HCT116 (cell line): ENCODE measurements at regions not wholly inside any gene's neighbourhood (a gene's known extent, or its start where the extent isn't known, plus 50 kb on each side); places are given as distances from the start of the nearest gene placed in this dataset.

Experiments
- ATAC-seq: fragments of 200-7000 bp; cut with Tn5 transposase; 2 replicates; pipeline ENCODE4 v1.9.1; 2020; ENCODE audit warnings: mild to moderate bottlenecking, moderate library complexity
- BruUV-seq: library from RNA; stranded (reverse); fragments of 400-500 nt; replicated peaks from 2 replicates; lab custom pipeline; 2021; lab: Mats Ljungman, UMichigan
- CTCF ChIA-PET: fragments of 300-600 bp; sonication (Branson Sonifier 250); formaldehyde crosslinking; loops from one replicate; lab custom pipeline; 2021; ENCODE audit warnings: antibody characterized with exemption; lab: Charles Lee
- POLR2A ChIA-PET: fragments of 300-600, 350-600 bp; sonication (Branson Sonifier 250); formaldehyde crosslinking; loops from one replicate; lab custom pipeline; 2021; ENCODE audit warnings: antibody characterized with exemption; lab: Charles Lee
- RAD21 ChIA-PET, 2 experiments: fragments of 300-600 bp; sonication (Branson Sonifier 250); formaldehyde crosslinking; loops; one replicate each; lab custom pipeline; 2023; ENCODE audit warnings: low total read pairs in 2 of 2; ENCODE audit not compliant: uncharacterized antibody in 2 of 2, unreplicated experiment in 2 of 2, low non-redundant PET in 1 of 2; lab: Charles Lee
- DNase-seq: peaks from one replicate; pipeline ENCODE4 v3.0.0-alpha.2; 2010; ENCODE audit warnings: low read depth, low spot score
- H2AFZ ChIP-seq: fragments of 200-600 bp; shearing (Covaris generic), sonication (generic); 2 replicates; pipeline ENCODE4 v1.6.1; 2017; ENCODE audit warnings: low read depth, mixed run types, mixed read lengths, antibody characterized with exemption, low read length; ENCODE audit not compliant: poor library complexity, severe bottlenecking
- H3K27ac ChIP-seq: 2 replicates; pipeline ENCODE4 v1.5.1; 2012; ENCODE audit warnings: low read depth, low read length
- H3K27me3 ChIP-seq: fragments of 200-600 bp; sonication (generic); 2 replicates; pipeline ENCODE4 v1.6.1; 2016; ENCODE audit warnings: mixed run types, low read length, mixed read lengths; ENCODE audit not compliant: insufficient read depth
- H3K36me3 ChIP-seq, 2 experiments: fragments of 200-500 bp in 1 of 2; fragments of 200-600 bp in 1 of 2; sonication (Bioruptor generic) in 1 of 2; sonication (generic) in 1 of 2; 2 replicates each; pipeline versions ENCODE4 v1.5.1 to v1.6.1; 2014 to 2016; ENCODE audit warnings: low read length in 2 of 2, inconsistent platforms in 1 of 2, mixed read lengths in 1 of 2, mixed run types in 1 of 2; ENCODE audit not compliant: insufficient read depth in 2 of 2, control insufficient read depth in 1 of 2
- H3K4me1 ChIP-seq, 2 experiments: fragments of 200-600 bp in 1 of 2; sonication (generic) in 1 of 2; 2 replicates each; pipeline versions ENCODE4 v1.5.1 to v1.6.1; 2012 to 2017; ENCODE audit warnings: low read length in 2 of 2, inconsistent platforms in 1 of 2, mild to moderate bottlenecking in 1 of 2, mixed read lengths in 1 of 2, mixed run types in 1 of 2, moderate library complexity in 1 of 2; ENCODE audit not compliant: insufficient read depth in 2 of 2, control insufficient read depth in 1 of 2
- H3K4me2 ChIP-seq: fragments of 200-600 bp; sonication (generic); 2 replicates; pipeline ENCODE4 v1.6.1; 2017; ENCODE audit warnings: mixed run types, low read length, mixed read lengths
- H3K4me3 ChIP-seq, 2 experiments: fragments of 200-600 bp in 1 of 2; sonication (generic) in 1 of 2; replicated peaks in 1 of 2; 2 replicates each; pipeline ENCODE4 v1.5.1; 2011 to 2016; ENCODE audit warnings: low read length in 2 of 2, control low read depth in 1 of 2, low read depth in 1 of 2, mild to moderate bottlenecking in 1 of 2, mixed read lengths in 1 of 2, mixed run types in 1 of 2
- H3K79me2 ChIP-seq: fragments of 200-600 bp; sonication (generic); 2 replicates; pipeline ENCODE4 v1.6.1; 2017; ENCODE audit warnings: mild to moderate bottlenecking, mixed run types, low read length, moderate library complexity, mixed read lengths; ENCODE audit not compliant: insufficient read depth
- H3K9ac ChIP-seq: fragments of 200-600 bp; sonication (generic); 2 replicates; pipeline ENCODE4 v1.6.1; 2016; ENCODE audit warnings: low read length, mixed read lengths
- H3K9me2 ChIP-seq: fragments of 200-600 bp; sonication (generic), shearing (Covaris generic); 2 replicates; pipeline ENCODE4 v1.6.1; 2017; ENCODE audit warnings: mixed run types, mild to moderate bottlenecking, moderate library complexity; ENCODE audit not compliant: insufficient read depth
- H3K9me3 ChIP-seq, 2 experiments: fragments of 200-500 bp in 1 of 2; fragments of 200-600 bp in 1 of 2; sonication (Bioruptor generic) in 1 of 2; sonication (generic) in 1 of 2; 2 replicates each; pipeline ENCODE4 v1.6.1; 2014 to 2017; ENCODE audit warnings: low read length in 2 of 2, mixed read lengths in 2 of 2, inconsistent platforms in 1 of 2, low read depth in 1 of 2, mild to moderate bottlenecking in 1 of 2, mixed run types in 1 of 2, moderate library complexity in 1 of 2; ENCODE audit not compliant: control insufficient read depth in 1 of 2, insufficient read depth in 1 of 2
- H4K20me1 ChIP-seq: fragments of 200-600 bp; sonication (generic), shearing (Covaris generic); 2 replicates; pipeline ENCODE4 v1.6.1; 2017; ENCODE audit warnings: mixed run types, mild to moderate bottlenecking, moderate library complexity; ENCODE audit not compliant: insufficient read depth
- CEBPB ChIP-seq: IDR thresholded peaks from 2 replicates; pipeline ENCODE4 v1.6.1; 2012; ENCODE audit warnings: low read depth
- EGR1 ChIP-seq: IDR thresholded peaks from 2 replicates; pipeline ENCODE4 v1.6.1; 2012; ENCODE audit warnings: low read depth
- EZH2phosphoT487 ChIP-seq: fragments of 200-600 bp; IDR thresholded peaks from 2 replicates; pipeline ENCODE4 v1.6.1; 2018; ENCODE audit warnings: antibody characterized with exemption, borderline replicate concordance
- MAX ChIP-seq: IDR thresholded peaks from 2 replicates; pipeline ENCODE4 v1.6.1; 2012
- RAD21 ChIP-seq: IDR thresholded peaks from 2 replicates; pipeline ENCODE4 v1.6.1; 2012; ENCODE audit warnings: low read depth, mild to moderate bottlenecking
- SIN3A ChIP-seq: IDR thresholded peaks from 2 replicates; pipeline ENCODE4 v1.6.1; 2012; ENCODE audit warnings: low read depth
- SP1 ChIP-seq: IDR thresholded peaks from 2 replicates; pipeline ENCODE4 v1.6.1; 2012; ENCODE audit warnings: low read depth
- intact Hi-C: fragments of 100-400 bp; cut with micrococcal nuclease; formaldehyde crosslinking; loops from 2 replicates; pipeline ENCODE4 v1.10.0; 2022

- RAD21 ChIA-PET, result no interaction called here
- intact Hi-C loops, result loop anchor here (10.0 kb wide), 1 partner anchor 119 kb away; no protein-coding TSS in a partner anchor
- ATAC-seq, result no peak
- Histone ChIP-seq H3K4me2 (peak overlapping the region; percentile 14; the same call in 1 of the 2 replicates), H3K9ac (peak overlapping the region; percentile 25; the same call in 1 of the 2 replicates), H2AFZ (no peak overlapping the region), H3K36me3 (peaks cover 0 to 26% of the 10 kb centered on the region in 2 experiments; a peak in 3 of 4 replicates), H3K9me2 (no peaks in the 10 kb centered on the region), H3K4me3 (no peak overlapping the region), H3K9me3 (no peaks in the 10 kb centered on the region; a peak in 1 of 4 replicates), H3K79me2 (peaks cover 11% of the 10 kb centered on the region), H3K4me1 (peaks cover 59 to 85% of the 10 kb centered on the region in 2 experiments), H4K20me1 (no peaks in the 10 kb centered on the region), H3K27me3 (no peaks in the 10 kb centered on the region), H3K27ac (peak overlapping the region; percentile 96)
- CTCF ChIA-PET, result no interaction called here
- no TSS peak for BruUV-seq
- POLR2A ChIA-PET, result no interaction called here
- TF ChIP-seq SP1 (0 out of 2 replicates have a peak, but pooled peaks have one; percentile 6), RAD21 (no peak), MAX (no peak), CEBPB (peak; percentile 77), SIN3A (no peak), EZH2phosphoT487 (no peak)
- no peak for DNase-seq
These were observed 126.8 kb upstream of the ODAD2 start for GRCh38 chr10:28125701-28126100.

- intact Hi-C loops, result loop anchor here (5.0 to 10.0 kb wide), 2 partner anchors 97 to 124 kb away; no protein-coding TSS in a partner anchor
- CTCF ChIA-PET, result interaction anchor here (0.7 to 2.4 kb wide), 3 partner anchors 9 to 121 kb away, joined by 3 to 8 read pairs (median 6); no protein-coding TSS in a partner anchor
These were observed 121.9 kb upstream of the ODAD2 start for GRCh38 chr10:28120795-28121194.

More at GRCh38 chr10:28120795-28121194, 121.9 kb upstream of the ODAD2 start:
- H4K20me1 ChIP-seq, result no peaks in the 10 kb centered on the region
- H3K4me2 ChIP-seq, result peak overlapping the region; percentile 66
- POLR2A ChIA-PET, result interaction anchor here (0.6 to 2.4 kb wide), 8 partner anchors 8 to 55 kb away, joined by 3 to 8 read pairs (median 4); no protein-coding TSS in a partner anchor
- ATAC-seq (no peak), DNase-seq (no peak)
- H3K27me3 ChIP-seq, result no peaks in the 10 kb centered on the region
- H3K9ac ChIP-seq, result peak overlapping the region; percentile 66
- RAD21 ChIA-PET, result interaction anchor here in 1 of 2 experiments (1.3 kb wide), 1 partner anchor 59 kb away, joined by 3 read pairs; no protein-coding TSS in a partner anchor
- BruUV-seq, result TSS peak; percentile 70
- no peaks in the 10 kb centered on the region for H3K9me2 ChIP-seq
- no peak for TF ChIP-seq EGR1
- no peak overlapping the region; a peak in 1 of 4 replicates for H3K4me3 ChIP-seq
- H3K79me2 ChIP-seq, result peaks cover 28% of the 10 kb centered on the region
- no peak overlapping the region for H2AFZ ChIP-seq
- no peaks in the 10 kb centered on the region for H3K9me3 ChIP-seq
- peak overlapping the region; percentile 96 for H3K27ac ChIP-seq
- peaks cover 0 to 3% of the 10 kb centered on the region in 2 experiments; a peak in 2 of 4 replicates for H3K36me3 ChIP-seq
- H3K4me1 ChIP-seq, result peaks cover 81 to 96% of the 10 kb centered on the region in 2 experiments
